ENCODE measurements at regions not wholly inside any gene's neighbourhood (a gene's known extent, or its start where the extent isn't known, plus 50 kb on each side); places are given as distances from the start of the nearest gene placed in this dataset.
"Not testable (repeated sequence)": the region's sequence is repeated elsewhere in the genome, so short reads cannot be mapped to it uniquely, and the experiment has no call there.

- not testable (repeated sequence) for H3K4me3 ChIP-seq (ENCODE audit: low read depth in 1 of 2, low read length in 2 of 2); H3K36me3 ChIP-seq (ENCODE audit: control insufficient read depth in 1 of 2, insufficient read depth in 2 of 2, low read length in 2 of 2); H3K27me3 ChIP-seq (ENCODE audit: low read depth, low read length)
These were observed 234.2 kb downstream of the SHCBP1 start for GRCh38 chr16:46386805-46387620.

GRCh38 chr16:46386110-46386771 is 234.9 kb downstream of the SHCBP1 start:
- H3K4me3 ChIP-seq (ENCODE audit: low read depth in 1 of 2, low read length in 2 of 2); H3K27me3 ChIP-seq (ENCODE audit: low read depth, low read length); H3K4me1 ChIP-seq (ENCODE audit: control insufficient read depth in 1 of 2, insufficient read depth in 2 of 2, low read length in 2 of 2); H3K36me3 ChIP-seq (ENCODE audit: control insufficient read depth in 1 of 2, insufficient read depth in 2 of 2, low read length in 2 of 2); H3K27ac ChIP-seq (ENCODE audit: low read length): not testable (repeated sequence)
- peaks cover 3 to 19% of the 10 kb centered on the region in 2 donors for H3K9me3 ChIP-seq (ENCODE audit: control insufficient read depth in 1 of 2, low read length in 2 of 2)

More at GRCh38 chr16:46386805-46387620, 234.2 kb downstream of the SHCBP1 start:
- peaks cover 3 to 17% of the 10 kb centered on the region in 2 donors for H3K9me3 ChIP-seq (ENCODE audit: control insufficient read depth in 1 of 2, low read length in 2 of 2)
- H3K27ac ChIP-seq (ENCODE audit: low read length); H3K4me1 ChIP-seq (ENCODE audit: control insufficient read depth in 1 of 2, insufficient read depth in 2 of 2, low read length in 2 of 2): not testable (repeated sequence)

- H3K4me3 ChIP-seq (ENCODE audit: low read depth in 1 of 2, low read length in 2 of 2); H3K27me3 ChIP-seq (ENCODE audit: low read depth, low read length); H3K4me1 ChIP-seq (ENCODE audit: control insufficient read depth in 1 of 2, insufficient read depth in 2 of 2, low read length in 2 of 2); H3K36me3 ChIP-seq (ENCODE audit: control insufficient read depth in 1 of 2, insufficient read depth in 2 of 2, low read length in 2 of 2); H3K27ac ChIP-seq (ENCODE audit: low read length): not testable (repeated sequence)
- peaks cover 3 to 18% of the 10 kb centered on the region in 2 donors for H3K9me3 ChIP-seq (ENCODE audit: control insufficient read depth in 1 of 2, low read length in 2 of 2)
These were observed 236.7 kb downstream of the SHCBP1 start for GRCh38 chr16:46384285-46385061.

- H3K27me3 ChIP-seq (ENCODE audit: low read depth, low read length); H3K4me1 ChIP-seq (ENCODE audit: control insufficient read depth in 1 of 2, insufficient read depth in 2 of 2, low read length in 2 of 2); H3K4me3 ChIP-seq (ENCODE audit: low read depth in 1 of 2, low read length in 2 of 2); H3K36me3 ChIP-seq (ENCODE audit: control insufficient read depth in 1 of 2, insufficient read depth in 2 of 2, low read length in 2 of 2); H3K27ac ChIP-seq (ENCODE audit: low read length): not testable (repeated sequence)
- H3K9me3 ChIP-seq (ENCODE audit: control insufficient read depth in 1 of 2, low read length in 2 of 2) = peaks cover 3 to 14% of the 10 kb centered on the region in 2 donors
These were observed 237.6 kb downstream of the SHCBP1 start for GRCh38 chr16:46383581-46383980.

GRCh38 chr16:46382791-46383541 is 238.2 kb downstream of the SHCBP1 start:
- H3K9me3 ChIP-seq (ENCODE audit: control insufficient read depth in 1 of 2, low read length in 2 of 2) = peaks cover 3 to 14% of the 10 kb centered on the region in 2 donors
- not testable (repeated sequence) for H3K27me3 ChIP-seq (ENCODE audit: low read depth, low read length); H3K27ac ChIP-seq (ENCODE audit: low read length); H3K36me3 ChIP-seq (ENCODE audit: control insufficient read depth in 1 of 2, insufficient read depth in 2 of 2, low read length in 2 of 2); H3K4me1 ChIP-seq (ENCODE audit: control insufficient read depth in 1 of 2, insufficient read depth in 2 of 2, low read length in 2 of 2); H3K4me3 ChIP-seq (ENCODE audit: low read depth in 1 of 2, low read length in 2 of 2)

GRCh38 chr16:46382079-46382478 is 239.1 kb downstream of the SHCBP1 start:
- not testable (repeated sequence) for H3K4me1 ChIP-seq (ENCODE audit: control insufficient read depth in 1 of 2, insufficient read depth in 2 of 2, low read length in 2 of 2); H3K27ac ChIP-seq (ENCODE audit: low read length); H3K27me3 ChIP-seq (ENCODE audit: low read depth, low read length); H3K36me3 ChIP-seq (ENCODE audit: control insufficient read depth in 1 of 2, insufficient read depth in 2 of 2, low read length in 2 of 2); H3K4me3 ChIP-seq (ENCODE audit: low read depth in 1 of 2, low read length in 2 of 2)
- peaks cover 3 to 11% of the 10 kb centered on the region in 2 donors for H3K9me3 ChIP-seq (ENCODE audit: control insufficient read depth in 1 of 2, low read length in 2 of 2)

GRCh38 chr16:46381344-46381743 is 239.8 kb downstream of the SHCBP1 start:
- H3K27ac ChIP-seq (ENCODE audit: low read length); H3K4me3 ChIP-seq (ENCODE audit: low read depth in 1 of 2, low read length in 2 of 2); H3K4me1 ChIP-seq (ENCODE audit: control insufficient read depth in 1 of 2, insufficient read depth in 2 of 2, low read length in 2 of 2); H3K27me3 ChIP-seq (ENCODE audit: low read depth, low read length); H3K36me3 ChIP-seq (ENCODE audit: control insufficient read depth in 1 of 2, insufficient read depth in 2 of 2, low read length in 2 of 2): not testable (repeated sequence)
- peaks cover under 1 to 11% of the 10 kb centered on the region in 2 donors for H3K9me3 ChIP-seq (ENCODE audit: control insufficient read depth in 1 of 2, low read length in 2 of 2)

Data from muscle layer of duodenum (tissue), 2 donors.